ENCODE measurements at regions not wholly inside any gene's neighbourhood (a gene's known extent, or its start where the extent isn't known, plus 50 kb on each side); places are given as distances from the start of the nearest gene placed in this dataset.
"Not testable (repeated sequence)": the region's sequence is repeated elsewhere in the genome, so short reads cannot be mapped to it uniquely, and the experiment has no call there.

- DNase-seq (ENCODE audit: insufficient read length, low spot score) = no peak
- FAIRE-seq = no peak
Measured at GRCh38 chrX:128664211-128664610, 612.0 kb upstream of the ACTRT1 start.

- DNase-seq (ENCODE audit: insufficient read length, low spot score) (no peak), FAIRE-seq (no peak)
Measured at GRCh38 chrX:128653524-128654060, 601.4 kb upstream of the ACTRT1 start.

DNA sequence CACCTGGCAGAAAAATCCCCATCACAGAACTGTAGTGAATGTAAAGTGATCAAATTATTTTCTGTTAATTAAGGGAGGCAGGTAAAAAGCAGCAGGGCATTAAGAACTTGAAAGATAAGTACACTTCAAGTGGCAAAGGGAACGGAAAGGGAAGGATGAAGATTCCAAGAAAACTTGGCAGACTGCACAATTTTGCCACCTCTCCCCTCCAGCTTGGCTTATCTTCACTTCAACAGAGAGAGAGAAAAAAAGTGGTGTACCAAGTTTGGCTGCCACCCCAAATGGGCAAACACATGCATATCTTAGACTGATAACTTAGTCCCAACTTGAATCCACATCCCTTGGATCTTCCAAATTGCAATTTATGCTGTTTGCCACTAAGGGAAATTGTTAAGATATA lies 598.1 kb upstream of the ACTRT1 start:
- no peak for FAIRE-seq
- no peak for DNase-seq (ENCODE audit: insufficient read length, low spot score)

DNA sequence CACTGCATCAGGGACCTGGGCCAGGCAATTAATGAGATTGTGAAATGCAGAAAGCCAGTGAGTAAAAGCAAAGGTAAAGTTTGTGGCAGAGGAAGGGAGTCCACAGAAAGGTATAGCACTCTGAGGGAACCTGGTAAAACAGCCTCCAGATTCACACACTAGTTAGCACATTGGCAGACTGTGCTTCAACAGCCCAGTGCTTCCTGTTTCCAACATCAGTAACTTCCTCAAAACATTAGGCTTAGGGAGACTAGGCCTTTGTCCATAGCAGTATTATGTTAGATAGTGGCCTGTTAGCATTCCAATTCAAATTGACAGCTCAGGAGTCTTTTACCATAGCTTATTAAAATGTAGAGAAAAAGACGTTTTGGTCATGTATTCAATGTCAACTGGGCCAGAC lies 582.6 kb upstream of the ACTRT1 start:
- no peak for DNase-seq (ENCODE audit: insufficient read length, low spot score)
- FAIRE-seq = no peak

- no peak for FAIRE-seq
- DNase-seq (ENCODE audit: insufficient read length, low spot score) = no peak
Measured at GRCh38 chrX:128623361-128623760, 571.2 kb upstream of the ACTRT1 start.

- FAIRE-seq = no peak
Measured at GRCh38 chrX:128622296-128622695, 570.1 kb upstream of the ACTRT1 start.

DNA sequence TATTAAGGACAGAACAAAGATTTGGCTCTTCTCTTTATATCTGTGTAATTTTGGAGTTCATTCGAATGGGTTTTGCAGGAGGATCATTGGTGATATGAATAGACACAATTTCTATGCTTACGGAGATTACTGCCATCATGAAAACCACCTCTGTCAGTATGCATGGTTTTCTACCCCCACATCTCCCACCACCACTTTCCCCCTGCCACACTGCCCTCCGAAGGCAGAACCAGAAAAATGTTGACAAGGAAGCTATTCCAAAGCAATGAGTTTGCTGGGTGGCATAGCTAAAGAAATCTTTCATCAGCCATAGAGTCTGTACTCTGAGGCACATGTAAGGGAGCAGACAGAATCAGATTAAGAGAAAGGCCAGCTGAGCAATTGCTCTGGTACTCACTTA lies 567.3 kb upstream of the ACTRT1 start:
- no peak for DNase-seq (ENCODE audit: insufficient read length, low spot score)
- FAIRE-seq = no peak

More at GRCh38 chrX:128622296-128622695, 570.1 kb upstream of the ACTRT1 start:
- DNase-seq (ENCODE audit: insufficient read length, low spot score) = no peak

DNA sequence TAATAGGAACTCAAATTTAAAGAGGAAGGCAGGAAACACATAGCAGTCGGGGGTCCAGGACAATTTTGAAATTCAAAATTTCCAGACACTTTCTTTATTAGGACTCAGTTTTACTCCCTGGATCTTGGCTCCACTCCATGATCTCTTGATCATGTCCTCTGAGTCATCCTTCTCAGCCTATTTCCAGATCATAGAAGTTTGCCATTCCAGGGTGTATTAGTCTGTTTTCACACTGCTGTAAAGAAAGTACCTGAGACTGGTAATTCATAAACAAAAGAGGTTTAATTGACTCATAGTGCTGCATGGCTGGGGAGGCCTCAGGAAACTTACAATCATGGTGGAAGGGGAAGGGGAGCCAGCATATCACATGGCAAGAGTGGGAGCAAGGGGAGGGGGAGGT lies 564.7 kb upstream of the ACTRT1 start:
- DNase-seq (ENCODE audit: insufficient read length, low spot score) = no peak
- FAIRE-seq = no peak

GRCh38 chrX:128606817-128607216 lies 554.6 kb upstream of the ACTRT1 start:
- not testable (repeated sequence) for FAIRE-seq; DNase-seq (ENCODE audit: insufficient read length, low spot score)

- DNase-seq (ENCODE audit: insufficient read length, low spot score); FAIRE-seq: not testable (repeated sequence)
Measured at GRCh38 chrX:128606357-128606756, 554.2 kb upstream of the ACTRT1 start.

DNA sequence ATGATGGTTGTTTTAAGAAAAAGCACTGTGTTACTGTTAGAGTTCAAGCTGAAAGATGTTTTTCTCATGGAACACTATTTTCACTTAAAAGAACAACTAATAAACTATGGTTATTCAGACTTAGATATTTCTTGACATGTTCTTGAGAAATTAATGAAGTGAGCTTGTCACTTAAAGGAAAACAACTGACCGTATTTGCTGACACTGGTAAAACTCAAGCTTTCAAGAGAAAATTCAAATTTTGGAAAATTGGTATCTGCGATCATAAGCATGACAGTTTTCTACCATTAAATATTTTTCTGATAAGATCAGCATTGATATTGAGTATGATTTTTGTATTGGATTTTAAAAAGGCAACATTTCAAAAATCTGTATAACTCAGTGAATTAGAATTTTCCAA lies 549.5 kb upstream of the ACTRT1 start:
- no peak for FAIRE-seq
- DNase-seq (ENCODE audit: insufficient read length, low spot score) = no peak

DNA sequence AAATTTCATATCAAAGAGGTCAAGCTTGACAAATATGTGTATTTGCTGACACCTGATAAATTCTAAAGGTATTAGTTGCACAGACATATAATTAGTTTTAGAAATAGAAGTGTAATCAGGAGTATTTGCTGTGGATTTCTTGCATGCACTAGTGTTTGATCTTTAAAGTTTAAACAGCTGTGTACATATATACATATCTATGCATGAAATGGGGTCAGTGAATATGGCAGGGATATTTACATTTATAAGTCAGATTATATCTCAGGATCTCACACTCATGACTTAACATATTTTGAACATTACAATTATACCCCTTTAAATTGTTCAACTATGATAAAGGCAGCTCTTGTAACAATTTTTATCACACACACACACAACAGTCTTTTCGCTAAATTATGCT lies 547.4 kb upstream of the ACTRT1 start:
- FAIRE-seq = no peak
- no peak for DNase-seq (ENCODE audit: insufficient read length, low spot score)

DNA sequence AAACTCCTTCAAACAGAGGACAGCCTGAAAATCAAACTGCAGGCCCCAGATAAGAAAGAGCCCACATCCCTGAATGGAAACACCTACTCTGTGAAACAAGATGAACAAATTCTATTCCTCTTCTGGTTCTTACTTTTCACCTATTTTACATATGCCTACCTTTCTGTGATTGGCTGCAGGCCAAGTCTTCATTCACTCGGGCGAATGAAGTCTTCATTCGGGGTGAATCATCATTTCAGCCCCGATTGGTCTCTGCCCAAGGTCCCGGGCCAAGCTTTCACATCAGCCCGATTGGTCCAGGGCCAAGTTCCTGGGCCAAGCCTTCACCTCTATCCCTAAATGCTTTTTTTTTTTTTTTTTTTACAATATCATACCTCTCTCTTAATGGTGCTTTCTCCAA lies 529.8 kb upstream of the ACTRT1 start:
- DNase-seq (ENCODE audit: insufficient read length, low spot score) = no peak
- FAIRE-seq = no peak

DNA sequence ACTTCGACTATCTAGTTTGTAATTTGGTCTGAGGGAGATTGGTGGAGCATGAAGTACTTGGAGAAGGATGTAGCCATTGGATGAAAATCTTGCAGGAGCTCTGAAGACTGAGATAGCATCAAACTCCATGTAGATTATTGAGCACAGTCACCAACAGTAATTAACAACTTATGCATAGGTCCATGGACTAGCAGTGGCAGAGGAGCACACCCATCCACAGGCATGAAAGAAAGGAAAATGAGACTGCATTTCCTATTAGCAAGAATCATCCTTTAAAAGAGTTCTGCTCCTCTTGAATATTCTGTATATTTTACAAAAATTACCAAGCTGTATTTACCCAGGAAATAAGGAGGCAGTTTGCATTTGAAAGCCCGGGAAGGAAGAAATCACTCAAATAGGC lies 529.4 kb upstream of the ACTRT1 start:
- FAIRE-seq (no peak), DNase-seq (ENCODE audit: insufficient read length, low spot score) (no peak)

DNA sequence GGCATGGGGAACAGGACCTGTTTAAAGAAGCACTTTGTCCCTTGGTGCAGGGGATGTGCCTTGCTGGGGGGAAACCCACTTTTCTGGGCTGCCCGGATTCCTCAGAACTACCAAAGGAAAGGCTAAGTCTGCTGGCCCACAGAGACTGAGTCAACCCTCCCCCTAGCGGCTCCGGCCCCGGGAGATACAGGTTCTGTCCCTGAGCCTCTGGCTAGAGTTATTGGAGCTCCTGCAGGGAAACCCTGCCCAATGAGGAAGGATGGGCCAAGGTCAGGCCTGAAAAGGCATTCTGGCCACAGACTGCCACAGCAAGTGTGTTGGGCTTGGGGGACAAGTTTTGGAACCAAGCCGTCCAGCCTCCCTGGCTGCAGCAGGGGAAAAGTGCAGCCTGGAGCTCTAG lies 490.9 kb upstream of the ACTRT1 start:
- no peak for FAIRE-seq

GRCh38 chrX:128518508-128518907 lies 466.3 kb upstream of the ACTRT1 start:
- DNase-seq (ENCODE audit: insufficient read length, low spot score) (no peak), FAIRE-seq (no peak)

More for the DNA sequence above, 490.9 kb upstream of the ACTRT1 start:
- DNase-seq (ENCODE audit: insufficient read length, low spot score) = no peak

GRCh38 chrX:128517691-128518090 lies 465.5 kb upstream of the ACTRT1 start:
- no peak for FAIRE-seq
- DNase-seq (ENCODE audit: insufficient read length, low spot score) = no peak

GRCh38 chrX:128504496-128504895 lies 452.3 kb upstream of the ACTRT1 start:
- FAIRE-seq (no peak), DNase-seq (ENCODE audit: insufficient read length, low spot score) (no peak)

DNA sequence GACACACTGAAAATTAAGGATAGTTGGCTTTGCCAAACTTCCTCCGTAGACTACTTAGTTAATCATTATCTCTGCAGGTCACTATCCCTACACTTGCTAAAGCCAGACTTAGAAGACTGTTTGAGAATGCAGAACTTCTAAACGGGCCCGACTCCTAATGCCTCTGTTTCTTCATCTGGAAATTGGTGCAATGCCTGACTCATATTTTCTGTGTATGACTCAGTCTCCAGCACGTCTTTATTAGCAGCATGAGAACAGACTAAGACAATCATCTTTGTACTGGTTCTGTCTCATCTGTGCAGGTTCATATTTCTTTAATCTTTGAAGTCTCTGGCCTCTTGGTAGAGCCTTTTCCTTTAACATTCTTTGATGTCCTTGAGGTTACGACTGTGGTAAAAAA lies 411.9 kb upstream of the ACTRT1 start:
- no peak for FAIRE-seq
- no peak for DNase-seq (ENCODE audit: insufficient read length, low spot score)

DNA sequence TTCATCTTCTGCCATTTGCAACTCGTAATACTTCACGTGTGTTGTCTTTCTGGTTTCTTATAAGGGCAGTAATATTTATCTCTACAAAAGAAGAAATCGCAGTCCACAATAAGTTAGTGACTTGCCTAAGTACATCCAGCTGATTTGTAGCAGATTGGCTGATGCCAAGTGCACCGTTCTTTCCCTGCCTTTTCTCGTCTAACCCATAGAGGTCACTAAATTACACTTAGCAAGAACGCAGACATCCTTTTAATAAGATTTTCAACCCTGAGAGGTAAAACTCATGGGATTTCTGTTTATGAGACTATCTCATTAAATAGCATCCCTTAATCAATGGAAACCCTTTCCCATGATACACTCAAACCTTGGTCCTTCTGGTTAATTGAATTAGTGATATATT lies 408.6 kb upstream of the ACTRT1 start:
- no peak for FAIRE-seq

DNA sequence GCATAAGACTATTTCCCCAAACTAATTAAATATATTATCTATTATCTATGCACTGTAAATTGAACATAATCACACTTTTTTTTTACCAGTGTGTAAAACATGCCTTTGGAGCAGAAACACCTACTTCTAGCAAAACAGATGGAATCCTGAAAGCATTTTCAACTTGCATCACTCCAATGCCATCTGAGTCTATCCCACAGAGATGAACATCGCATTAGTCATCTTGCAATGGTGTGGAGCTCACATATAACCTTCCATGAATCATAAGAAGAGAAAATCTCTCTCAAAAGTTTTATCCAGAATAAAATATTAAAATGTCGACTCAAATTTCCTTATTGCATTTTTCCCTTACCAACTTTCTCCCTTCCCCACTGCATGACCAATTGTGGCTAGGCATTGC lies 406.7 kb upstream of the ACTRT1 start:
- FAIRE-seq (no peak), DNase-seq (ENCODE audit: insufficient read length, low spot score) (no peak)

More for the DNA sequence above, 408.6 kb upstream of the ACTRT1 start:
- no peak for DNase-seq (ENCODE audit: insufficient read length, low spot score)

DNA sequence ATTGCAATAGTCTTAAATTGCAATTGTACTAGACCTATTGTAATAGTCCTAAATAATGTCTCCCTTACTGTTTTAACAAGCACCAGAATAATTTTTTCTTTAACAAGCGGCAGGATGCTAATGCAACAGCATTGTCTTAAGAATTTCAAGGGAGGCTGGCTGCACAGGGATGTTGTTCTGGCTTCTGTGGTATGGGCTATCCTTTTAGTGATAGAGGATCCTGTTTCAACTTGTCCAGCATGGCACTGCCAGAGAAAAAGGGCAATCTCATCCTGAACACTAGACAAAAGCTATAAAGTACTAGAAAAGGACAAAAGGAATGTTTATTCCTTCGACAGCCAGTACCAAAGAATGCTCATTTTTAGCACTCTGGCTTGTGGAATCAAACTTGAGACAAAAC lies 405.5 kb upstream of the ACTRT1 start:
- DNase-seq (ENCODE audit: insufficient read length, low spot score) (no peak), FAIRE-seq (no peak)

- DNase-seq (ENCODE audit: insufficient read length, low spot score) = no peak
Measured at GRCh38 chrX:128439159-128439558, 387.0 kb upstream of the ACTRT1 start.

More at GRCh38 chrX:128439159-128439558, 387.0 kb upstream of the ACTRT1 start:
- no peak for FAIRE-seq

Data from HTR-8/SVneo (cell line).